ENCODE measurements at regions not wholly inside any gene's neighbourhood (a gene's known extent, or its start where the extent isn't known, plus 50 kb on each side); places are given as distances from the start of the nearest gene placed in this dataset.

DNA sequence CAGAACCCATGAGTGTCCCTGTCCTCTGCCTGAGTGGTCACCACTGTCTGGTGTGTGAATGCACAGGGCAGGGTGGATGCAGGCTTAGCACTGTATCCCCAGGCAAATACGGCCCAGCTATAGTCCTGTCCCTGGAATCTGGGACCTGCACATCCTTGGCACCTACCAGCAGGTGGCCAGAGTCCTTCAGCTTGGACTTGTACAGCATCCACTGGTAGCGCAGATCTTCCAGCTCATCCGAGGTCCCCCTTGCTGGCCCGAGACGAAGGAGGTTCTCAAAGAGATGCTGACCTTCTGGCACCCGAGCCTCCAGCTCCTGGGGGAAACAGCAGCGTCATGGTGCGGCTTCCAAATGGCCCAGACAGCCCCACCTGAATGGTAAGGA is 83.4 kb downstream of the SYNE3 start:
- TF ChIP-seq, protein P1, sequence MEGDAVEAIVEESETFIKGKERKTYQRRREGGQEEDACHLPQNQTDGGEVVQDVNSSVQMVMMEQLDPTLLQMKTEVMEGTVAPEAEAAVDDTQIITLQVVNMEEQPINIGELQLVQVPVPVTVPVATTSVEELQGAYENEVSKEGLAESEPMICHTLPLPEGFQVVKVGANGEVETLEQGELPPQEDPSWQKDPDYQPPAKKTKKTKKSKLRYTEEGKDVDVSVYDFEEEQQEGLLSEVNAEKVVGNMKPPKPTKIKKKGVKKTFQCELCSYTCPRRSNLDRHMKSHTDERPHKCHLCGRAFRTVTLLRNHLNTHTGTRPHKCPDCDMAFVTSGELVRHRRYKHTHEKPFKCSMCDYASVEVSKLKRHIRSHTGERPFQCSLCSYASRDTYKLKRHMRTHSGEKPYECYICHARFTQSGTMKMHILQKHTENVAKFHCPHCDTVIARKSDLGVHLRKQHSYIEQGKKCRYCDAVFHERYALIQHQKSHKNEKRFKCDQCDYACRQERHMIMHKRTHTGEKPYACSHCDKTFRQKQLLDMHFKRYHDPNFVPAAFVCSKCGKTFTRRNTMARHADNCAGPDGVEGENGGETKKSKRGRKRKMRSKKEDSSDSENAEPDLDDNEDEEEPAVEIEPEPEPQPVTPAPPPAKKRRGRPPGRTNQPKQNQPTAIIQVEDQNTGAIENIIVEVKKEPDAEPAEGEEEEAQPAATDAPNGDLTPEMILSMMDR (optimal IDR thresholded peaks at IDR 0.05 in 1 of 3, IDR thresholded peaks at IDR 0.05 in 1 of 3, conservative IDR thresholded peaks at IDR 0.05 in 1 of 3; ENCODE audit: extremely low read depth in 1 of 3, insufficient read depth in 2 of 3, low read length in 3 of 3): peak in 2 of 3 experiments; percentile 25 to 32
- TF ChIP-seq EZH2 (IDR thresholded peaks at IDR 0.05; ENCODE audit: low read length): no peak

All from keratinocyte (primary cell).